ENCODE measurements at regions not wholly inside any gene's neighbourhood (a gene's known extent, or its start where the extent isn't known, plus 50 kb on each side); places are given as distances from the start of the nearest gene placed in this dataset.

DNA sequence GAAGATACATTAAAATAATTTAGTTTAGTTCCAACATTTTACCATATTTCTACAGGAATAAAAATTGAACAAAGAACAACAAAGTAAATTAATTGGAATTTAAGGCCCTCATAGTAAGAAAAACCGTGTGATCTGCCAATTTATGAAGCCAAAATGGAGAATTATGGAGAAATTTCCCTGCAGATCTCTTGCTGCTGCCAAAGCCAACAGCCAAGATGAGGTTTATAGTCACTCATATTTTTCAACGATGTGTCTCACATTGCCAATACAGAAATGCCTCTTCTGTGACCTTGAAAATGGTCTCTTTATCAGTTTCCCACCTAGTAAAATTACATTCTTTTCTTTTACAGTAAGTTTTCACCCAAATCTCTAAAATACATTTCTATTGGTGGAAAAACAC is 317.2 kb upstream of the FIGN start:
- TF ChIP-seq POLR2A (IDR thresholded peaks at IDR 0.05): no peak
- TF ChIP-seq, protein P1, sequence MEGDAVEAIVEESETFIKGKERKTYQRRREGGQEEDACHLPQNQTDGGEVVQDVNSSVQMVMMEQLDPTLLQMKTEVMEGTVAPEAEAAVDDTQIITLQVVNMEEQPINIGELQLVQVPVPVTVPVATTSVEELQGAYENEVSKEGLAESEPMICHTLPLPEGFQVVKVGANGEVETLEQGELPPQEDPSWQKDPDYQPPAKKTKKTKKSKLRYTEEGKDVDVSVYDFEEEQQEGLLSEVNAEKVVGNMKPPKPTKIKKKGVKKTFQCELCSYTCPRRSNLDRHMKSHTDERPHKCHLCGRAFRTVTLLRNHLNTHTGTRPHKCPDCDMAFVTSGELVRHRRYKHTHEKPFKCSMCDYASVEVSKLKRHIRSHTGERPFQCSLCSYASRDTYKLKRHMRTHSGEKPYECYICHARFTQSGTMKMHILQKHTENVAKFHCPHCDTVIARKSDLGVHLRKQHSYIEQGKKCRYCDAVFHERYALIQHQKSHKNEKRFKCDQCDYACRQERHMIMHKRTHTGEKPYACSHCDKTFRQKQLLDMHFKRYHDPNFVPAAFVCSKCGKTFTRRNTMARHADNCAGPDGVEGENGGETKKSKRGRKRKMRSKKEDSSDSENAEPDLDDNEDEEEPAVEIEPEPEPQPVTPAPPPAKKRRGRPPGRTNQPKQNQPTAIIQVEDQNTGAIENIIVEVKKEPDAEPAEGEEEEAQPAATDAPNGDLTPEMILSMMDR (IDR thresholded peaks at IDR 0.05 in 8 of 11, conservative IDR thresholded peaks at IDR 0.05 in 3 of 11): no peak
- TF ChIP-seq POLR2AphosphoS5 (IDR thresholded peaks at IDR 0.05): no peak

Measured in spleen (tissue), 7 donors.